Esophagus squamous epithelium (tissue), 4 donors: ENCODE measurements at regions not wholly inside any gene's neighbourhood (a gene's known extent, or its start where the extent isn't known, plus 50 kb on each side); places are given as distances from the start of the nearest gene placed in this dataset.

Source experiments
- POLR2A ChIP-seq, 4 donors: fragments of 450-650 bp; IDR thresholded peaks; one replicate each; pipeline ENCODE4 v1.6.1; 2017; ENCODE audit warnings: antibody characterized with exemption in 4 of 4, mild to moderate bottlenecking in 4 of 4, moderate library complexity in 3 of 4
- TF ChIP-seq, protein P1 (sequence below), 6 experiments: fragments of 450-650 bp in 4 of 6; fragments of 200-600 bp in 2 of 6; sonication (generic) in 2 of 6; IDR thresholded peaks; one replicate each; pipeline ENCODE4 v1.5.1; 2016 to 2019; ENCODE audit warnings: antibody characterized with exemption in 6 of 6, mild to moderate bottlenecking in 4 of 6, moderate library complexity in 4 of 6

DNA sequence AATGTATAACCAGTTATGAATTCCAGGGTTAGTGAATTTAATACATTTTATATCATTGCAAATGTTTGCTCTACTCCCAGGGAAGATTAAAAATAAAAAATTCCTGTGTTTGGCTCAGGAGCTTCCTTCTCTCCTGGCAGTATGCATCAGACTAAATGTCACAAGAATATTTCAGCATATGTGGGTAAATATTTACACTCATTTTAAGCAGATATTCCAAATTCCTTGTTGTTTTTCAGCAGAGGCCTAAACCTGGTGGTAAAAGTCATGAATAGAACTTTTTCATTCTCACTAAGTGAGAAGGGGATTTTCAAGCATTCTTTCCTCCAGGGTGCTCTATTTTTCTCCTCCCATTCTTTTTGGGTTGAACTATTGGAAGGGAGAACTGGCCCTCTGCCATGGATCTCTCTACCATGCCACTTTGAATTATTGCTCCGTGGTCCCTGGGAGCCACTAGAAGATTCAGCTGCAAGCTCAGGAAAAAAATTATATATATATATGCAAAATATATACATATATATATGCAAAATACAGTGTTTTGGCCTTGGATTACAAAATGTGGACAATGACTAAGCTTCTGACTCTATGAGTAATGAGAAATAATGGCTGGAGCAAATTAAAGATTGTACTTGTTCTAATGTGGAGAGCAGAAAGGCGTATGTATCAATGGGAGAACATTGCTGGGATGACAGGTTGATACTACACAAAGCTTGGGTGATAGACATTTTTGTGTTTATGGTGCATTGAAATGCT, 180.6 kb upstream of the PAPPA start:
- no peak for TF ChIP-seq POLR2A (IDR thresholded peaks at IDR 0.05)
- TF ChIP-seq, protein P1, sequence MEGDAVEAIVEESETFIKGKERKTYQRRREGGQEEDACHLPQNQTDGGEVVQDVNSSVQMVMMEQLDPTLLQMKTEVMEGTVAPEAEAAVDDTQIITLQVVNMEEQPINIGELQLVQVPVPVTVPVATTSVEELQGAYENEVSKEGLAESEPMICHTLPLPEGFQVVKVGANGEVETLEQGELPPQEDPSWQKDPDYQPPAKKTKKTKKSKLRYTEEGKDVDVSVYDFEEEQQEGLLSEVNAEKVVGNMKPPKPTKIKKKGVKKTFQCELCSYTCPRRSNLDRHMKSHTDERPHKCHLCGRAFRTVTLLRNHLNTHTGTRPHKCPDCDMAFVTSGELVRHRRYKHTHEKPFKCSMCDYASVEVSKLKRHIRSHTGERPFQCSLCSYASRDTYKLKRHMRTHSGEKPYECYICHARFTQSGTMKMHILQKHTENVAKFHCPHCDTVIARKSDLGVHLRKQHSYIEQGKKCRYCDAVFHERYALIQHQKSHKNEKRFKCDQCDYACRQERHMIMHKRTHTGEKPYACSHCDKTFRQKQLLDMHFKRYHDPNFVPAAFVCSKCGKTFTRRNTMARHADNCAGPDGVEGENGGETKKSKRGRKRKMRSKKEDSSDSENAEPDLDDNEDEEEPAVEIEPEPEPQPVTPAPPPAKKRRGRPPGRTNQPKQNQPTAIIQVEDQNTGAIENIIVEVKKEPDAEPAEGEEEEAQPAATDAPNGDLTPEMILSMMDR (IDR thresholded peaks at IDR 0.05), result no peak
